Middle frontal gyrus (tissue), 1 donor: ENCODE measurements at regions not wholly inside any gene's neighbourhood (a gene's known extent, or its start where the extent isn't known, plus 50 kb on each side); places are given as distances from the start of the nearest gene placed in this dataset.
"Not testable (repeated sequence)": the region's sequence is repeated elsewhere in the genome, so short reads cannot be mapped to it uniquely, and the experiment has no call there.

ENCODE experiments used
- DNase-seq: peaks from one replicate; pipeline ENCODE4 v3.0.0-alpha.2; 2015; ENCODE audit warnings: low spot score; ENCODE audit errors: extremely low spot score

- no peak for DNase-seq
Observed at GRCh38 chr3:161913786-161914389, 417.3 kb downstream of the OTOL1 start.

DNA sequence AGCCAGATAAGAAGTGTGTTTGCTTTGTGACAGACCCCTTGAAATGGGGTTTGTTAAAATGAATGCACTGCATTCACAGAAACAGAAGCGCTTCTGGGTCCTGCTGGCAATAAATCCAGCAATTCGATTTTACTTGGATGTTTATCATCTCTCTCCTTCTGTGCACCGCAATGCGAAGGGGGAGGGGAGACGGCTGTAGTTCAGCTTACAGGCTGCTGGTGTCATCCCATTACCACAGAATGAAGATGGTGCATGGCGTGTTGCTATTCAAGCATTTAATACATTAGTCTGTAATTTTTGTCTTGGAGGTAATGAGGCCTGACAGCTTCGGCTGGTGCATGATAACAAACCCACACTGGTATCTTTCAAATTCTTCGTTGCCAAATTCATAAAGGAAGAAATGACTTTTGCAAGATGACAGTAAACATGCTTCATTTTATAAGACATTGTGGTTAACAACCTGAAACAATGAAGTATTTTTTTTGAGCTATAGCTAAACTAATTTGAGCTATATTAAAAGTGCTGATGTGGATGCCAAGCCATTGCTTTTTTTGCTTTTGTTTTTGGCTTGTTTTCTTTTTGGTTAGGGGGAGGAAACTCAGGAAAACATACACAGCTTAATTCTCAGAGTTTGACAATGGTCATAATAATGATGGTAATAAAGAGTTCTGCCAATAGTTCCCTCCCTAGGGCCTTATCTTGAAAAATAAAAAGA is 418.3 kb downstream of the OTOL1 start:
- peak; percentile 14 for DNase-seq

- no peak for DNase-seq
Observed at GRCh38 chr3:161915418-161915750, 418.8 kb downstream of the OTOL1 start.

DNA sequence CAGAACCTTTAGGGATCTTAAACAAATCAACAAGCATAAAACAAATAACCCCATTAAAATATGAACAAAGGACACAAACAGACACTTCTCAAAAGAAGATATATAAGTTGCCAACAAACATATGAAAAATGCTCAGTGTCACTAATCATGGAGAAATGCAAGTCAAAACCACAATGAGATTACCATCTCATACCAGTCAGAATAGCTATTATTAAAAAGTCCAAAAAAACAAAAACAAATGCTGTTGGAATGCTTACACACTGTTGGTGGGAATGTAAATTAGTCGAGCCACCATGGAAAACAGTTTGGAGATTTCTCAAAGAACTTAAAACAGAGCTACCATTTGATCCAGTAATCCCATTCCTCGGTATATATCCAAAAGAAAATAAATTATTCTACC is 423.6 kb downstream of the OTOL1 start:
- DNase-seq: no peak

GRCh38 chr3:161925749-161926360 is 429.2 kb downstream of the OTOL1 start:
- no peak for DNase-seq

DNA sequence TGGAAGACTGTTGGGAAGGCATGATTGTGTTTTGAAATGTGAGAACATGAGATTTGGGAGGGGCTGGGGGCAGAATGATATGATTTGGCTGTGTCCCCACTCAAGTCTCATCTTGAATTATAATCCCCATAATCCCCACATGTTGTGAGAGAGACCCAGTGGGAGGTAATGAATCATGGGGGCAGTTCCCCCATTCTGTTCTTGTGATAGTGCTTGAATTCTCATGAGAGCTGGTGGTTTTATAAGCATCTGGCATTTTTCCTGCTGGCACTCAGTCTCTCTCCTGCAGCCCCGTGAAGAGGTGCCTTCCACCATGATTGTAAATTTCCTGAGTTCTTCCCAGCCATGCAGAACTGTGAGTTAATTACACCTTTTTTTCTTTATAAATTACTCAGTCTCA is 430.5 kb downstream of the OTOL1 start:
- DNase-seq: no peak

- DNase-seq: no peak
Observed at GRCh38 chr3:161939918-161940620, 443.5 kb downstream of the OTOL1 start.

DNA sequence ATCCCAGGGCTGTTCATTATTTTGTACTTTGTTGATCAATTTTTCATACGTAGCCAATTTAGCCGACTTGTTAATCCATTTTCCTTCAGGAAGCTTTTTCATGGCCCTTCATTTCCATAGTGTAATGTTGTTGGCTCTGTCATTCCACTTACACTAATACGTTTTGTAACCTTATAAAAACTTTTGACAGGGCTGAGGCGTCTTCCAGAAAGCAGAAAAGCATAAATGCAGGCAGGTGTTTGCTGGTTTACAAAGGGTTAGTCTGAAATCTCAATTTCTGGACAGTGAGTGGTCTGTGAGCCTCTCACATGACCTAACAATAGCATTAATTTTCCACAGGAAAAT is 444.0 kb downstream of the OTOL1 start:
- DNase-seq: no peak

DNA sequence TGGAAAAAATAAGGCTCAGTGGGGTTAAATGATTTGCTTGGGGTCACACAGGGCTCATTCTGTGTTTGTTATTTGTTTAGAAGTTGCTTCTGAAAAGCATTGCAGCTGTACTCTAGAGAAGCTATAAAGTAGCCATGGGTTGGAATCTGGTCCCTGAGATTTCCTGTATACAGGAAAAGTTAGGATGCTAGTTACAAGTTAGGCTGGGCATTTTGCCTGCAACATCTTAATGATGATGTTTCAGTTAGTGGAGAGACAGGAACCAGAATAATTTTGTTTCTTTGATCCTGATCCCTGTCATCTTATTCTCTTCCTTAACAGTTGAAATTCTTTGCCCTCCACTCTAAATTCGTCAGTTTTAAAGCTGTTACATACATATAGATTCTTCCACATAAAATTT is 445.3 kb downstream of the OTOL1 start:
- DNase-seq: no peak

- DNase-seq: not testable (repeated sequence)
Observed at GRCh38 chr3:161943801-161944345, 447.3 kb downstream of the OTOL1 start.

- DNase-seq: no peak
Observed at GRCh38 chr3:161946443-161946960, 449.9 kb downstream of the OTOL1 start.

GRCh38 chr3:161950318-161950868 is 453.8 kb downstream of the OTOL1 start:
- DNase-seq: no peak

- no peak for DNase-seq
Observed at GRCh38 chr3:161957467-161957866, 460.9 kb downstream of the OTOL1 start.

- DNase-seq: no peak
Observed at GRCh38 chr3:161964857-161965256, 468.2 kb downstream of the OTOL1 start.

DNA sequence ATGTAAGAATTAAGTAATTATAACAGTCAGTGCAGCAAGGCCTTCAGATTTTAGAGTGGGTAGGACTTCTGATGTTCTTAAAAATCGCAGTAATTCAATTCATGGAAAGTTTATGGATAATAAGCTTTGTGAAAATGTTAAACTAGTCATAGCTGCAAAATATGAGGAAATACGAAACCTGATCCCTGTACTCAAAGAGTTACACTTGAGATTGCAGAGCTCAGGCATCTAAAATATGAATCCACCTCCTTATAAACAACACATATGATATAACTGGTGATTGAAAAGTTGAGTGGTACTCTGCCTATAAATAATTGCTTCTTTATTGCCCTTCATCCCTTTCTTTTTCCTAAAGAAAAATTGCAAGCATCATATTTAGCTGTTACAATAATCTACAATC is 473.3 kb downstream of the OTOL1 start:
- DNase-seq: no peak

DNA sequence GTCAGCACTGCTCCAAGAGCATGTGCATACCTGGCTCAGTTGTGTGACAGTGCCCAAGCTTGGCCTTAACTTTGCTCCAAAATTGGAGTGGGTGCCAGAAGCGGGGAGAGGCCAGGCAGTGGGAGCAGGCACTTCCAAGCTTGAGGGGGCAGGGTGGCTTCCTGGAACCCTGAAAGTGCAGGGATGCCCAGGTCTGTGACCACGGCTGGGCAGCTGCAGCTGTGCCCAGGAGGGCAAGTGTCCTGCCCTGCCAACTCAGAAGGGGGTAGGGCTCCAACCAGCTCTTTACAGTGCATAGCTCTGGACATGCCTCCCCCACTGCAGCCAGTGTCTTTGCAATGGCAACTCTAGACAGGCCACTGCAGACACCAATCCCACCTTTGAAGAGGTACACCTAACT is 478.6 kb downstream of the OTOL1 start:
- DNase-seq: no peak

DNA sequence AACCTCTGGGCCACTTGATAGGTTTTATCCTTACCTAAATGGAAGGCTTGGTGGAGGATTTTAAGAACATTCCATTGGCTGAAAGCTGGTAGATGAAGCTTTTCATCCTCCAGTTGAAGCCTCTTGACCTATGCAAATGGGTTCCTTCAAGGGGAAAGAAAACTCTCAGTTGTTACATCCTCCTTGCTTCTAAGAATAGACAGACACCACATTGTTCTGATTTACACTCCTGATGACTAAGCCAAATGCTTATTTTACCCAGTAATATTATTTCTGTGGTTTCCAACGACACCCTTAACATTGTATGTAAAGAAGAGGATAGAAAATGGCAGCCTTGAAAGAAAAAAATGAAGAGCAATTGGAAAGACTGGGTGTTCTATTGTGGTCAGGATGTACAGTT is 480.5 kb downstream of the OTOL1 start:
- DNase-seq: no peak

DNA sequence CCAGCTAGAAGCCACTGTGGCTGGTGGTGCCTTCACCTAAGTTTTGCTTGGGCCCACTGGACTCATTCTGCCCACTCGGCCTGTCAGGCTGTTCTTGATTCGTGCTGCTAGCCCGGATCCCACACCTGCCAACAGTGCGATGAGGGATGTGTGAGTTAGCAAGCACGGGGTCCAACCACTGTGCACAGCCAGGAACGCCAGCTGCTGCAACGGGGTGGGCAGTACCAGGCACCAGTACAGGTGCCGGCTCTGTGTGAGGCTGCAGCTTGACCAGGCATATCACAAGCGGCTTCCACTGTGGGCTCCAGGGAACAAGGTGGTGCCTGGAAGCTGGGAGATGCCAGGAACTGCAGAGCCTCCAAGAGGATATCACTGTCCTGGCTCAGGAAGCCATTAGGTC is 481.2 kb downstream of the OTOL1 start:
- no peak for DNase-seq

- DNase-seq: no peak
Observed at GRCh38 chr3:161987933-161988332, 491.3 kb downstream of the OTOL1 start.

GRCh38 chr3:161989012-161989411 is 492.4 kb downstream of the OTOL1 start:
- DNase-seq: no peak

- no peak for DNase-seq
Observed at GRCh38 chr3:161990036-161990435, 493.4 kb downstream of the OTOL1 start.
